ENCODE measurements at regions not wholly inside any gene's neighbourhood (a gene's known extent, or its start where the extent isn't known, plus 50 kb on each side); places are given as distances from the start of the nearest gene placed in this dataset.

DNA sequence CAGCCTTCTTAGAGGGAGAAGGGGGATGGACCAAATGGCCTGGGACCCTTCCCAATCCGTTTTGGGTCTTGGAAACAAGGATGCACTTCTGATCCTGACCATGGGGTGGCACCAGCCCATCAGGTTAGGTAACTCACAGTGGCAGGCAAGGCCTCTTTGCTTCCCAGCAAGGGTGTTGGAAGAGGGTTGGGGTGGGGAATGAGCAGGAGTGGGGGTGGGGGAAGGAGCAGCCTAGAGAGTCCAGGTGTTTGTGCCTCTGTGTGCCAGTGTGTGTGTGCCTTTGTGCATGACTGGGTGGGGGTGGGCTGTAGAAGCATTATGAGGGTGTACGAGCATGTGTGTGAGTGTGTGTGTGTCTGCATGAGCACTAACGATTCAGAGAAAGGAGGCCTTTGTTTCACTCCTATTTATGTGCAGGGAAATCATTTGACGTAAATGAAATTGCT is 213.1 kb downstream of the INSC start:
- no peak for DNase-seq (ENCODE audit: low read depth)
- TF ChIP-seq, protein P1, sequence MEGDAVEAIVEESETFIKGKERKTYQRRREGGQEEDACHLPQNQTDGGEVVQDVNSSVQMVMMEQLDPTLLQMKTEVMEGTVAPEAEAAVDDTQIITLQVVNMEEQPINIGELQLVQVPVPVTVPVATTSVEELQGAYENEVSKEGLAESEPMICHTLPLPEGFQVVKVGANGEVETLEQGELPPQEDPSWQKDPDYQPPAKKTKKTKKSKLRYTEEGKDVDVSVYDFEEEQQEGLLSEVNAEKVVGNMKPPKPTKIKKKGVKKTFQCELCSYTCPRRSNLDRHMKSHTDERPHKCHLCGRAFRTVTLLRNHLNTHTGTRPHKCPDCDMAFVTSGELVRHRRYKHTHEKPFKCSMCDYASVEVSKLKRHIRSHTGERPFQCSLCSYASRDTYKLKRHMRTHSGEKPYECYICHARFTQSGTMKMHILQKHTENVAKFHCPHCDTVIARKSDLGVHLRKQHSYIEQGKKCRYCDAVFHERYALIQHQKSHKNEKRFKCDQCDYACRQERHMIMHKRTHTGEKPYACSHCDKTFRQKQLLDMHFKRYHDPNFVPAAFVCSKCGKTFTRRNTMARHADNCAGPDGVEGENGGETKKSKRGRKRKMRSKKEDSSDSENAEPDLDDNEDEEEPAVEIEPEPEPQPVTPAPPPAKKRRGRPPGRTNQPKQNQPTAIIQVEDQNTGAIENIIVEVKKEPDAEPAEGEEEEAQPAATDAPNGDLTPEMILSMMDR (IDR thresholded peaks at IDR 0.05; ENCODE audit: low read depth, low read length, missing control alignments), result peak; percentile 77
- no peak overlapping the region for H3K4me3 ChIP-seq (ENCODE audit: low read depth, low read length)

DNA sequence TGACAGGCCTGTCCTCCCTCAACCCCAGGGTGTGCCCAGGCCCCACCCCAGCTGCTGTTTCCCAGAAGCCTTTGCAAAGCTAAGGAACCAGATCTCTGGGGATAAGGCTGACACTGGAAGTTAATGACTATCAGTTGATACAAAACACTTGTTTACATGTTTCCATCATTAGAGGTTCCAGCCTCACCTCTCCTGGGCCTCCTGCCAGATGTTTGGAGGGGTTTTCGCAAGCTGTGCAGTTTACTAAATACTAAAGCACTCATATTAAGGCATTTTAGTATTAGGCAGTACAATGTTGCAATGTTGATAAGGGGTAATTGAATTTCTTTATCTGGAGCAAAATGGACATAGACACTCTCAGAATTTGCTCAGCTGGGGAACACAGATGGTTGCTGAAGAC is 218.7 kb downstream of the INSC start:
- TF ChIP-seq, protein P1 (IDR thresholded peaks at IDR 0.05; ENCODE audit: low read depth, low read length, missing control alignments), result no peak
- DNase-seq (ENCODE audit: low read depth), result no peak
- no peak overlapping the region for H3K4me3 ChIP-seq (ENCODE audit: low read depth, low read length)

DNA sequence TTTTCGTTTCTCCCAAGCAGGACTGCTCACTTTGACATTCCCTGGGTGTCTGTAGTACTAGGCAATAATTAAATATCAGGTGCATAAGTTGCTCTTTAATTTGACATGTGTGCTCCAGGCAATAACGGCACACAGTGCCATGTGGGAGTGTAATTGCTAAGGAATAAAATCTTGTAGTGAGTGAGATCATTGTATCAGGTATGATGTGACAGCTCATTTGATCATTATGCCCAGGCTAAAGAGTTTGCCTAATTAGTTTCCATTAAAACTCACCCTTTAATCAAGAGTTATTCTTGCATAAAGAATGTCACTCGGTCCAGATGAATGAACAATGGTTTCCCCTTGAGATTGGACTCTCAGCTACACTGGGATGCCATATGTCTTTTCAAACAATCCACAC is 220.0 kb downstream of the INSC start:
- H3K4me3 ChIP-seq (ENCODE audit: low read depth, low read length), result no peak overlapping the region
- TF ChIP-seq, protein P1 (IDR thresholded peaks at IDR 0.05; ENCODE audit: low read depth, low read length, missing control alignments), result no peak
- no peak for DNase-seq (ENCODE audit: low read depth)

DNA sequence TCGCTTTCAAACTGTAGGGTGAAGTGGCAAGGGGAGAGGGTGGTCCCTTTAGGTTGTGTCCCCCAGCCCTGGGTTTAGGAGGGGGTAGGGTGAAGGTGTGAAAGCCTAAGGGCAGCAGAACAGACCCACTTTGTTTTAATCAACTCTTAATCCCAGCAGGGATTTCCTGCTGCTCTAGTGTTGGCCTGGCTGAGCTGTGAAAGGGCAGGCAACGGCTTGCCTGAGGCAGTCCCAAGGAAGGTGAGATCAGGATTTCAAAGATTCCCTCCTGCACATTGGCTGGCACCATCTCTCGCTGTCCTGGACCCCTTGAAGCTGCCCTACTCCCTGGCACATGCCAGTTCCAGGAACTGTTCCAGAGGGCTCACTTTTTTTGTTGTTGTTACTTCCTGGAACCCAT is 221.3 kb downstream of the INSC start:
- no peak for DNase-seq (ENCODE audit: low read depth)
- no peak overlapping the region for H3K4me3 ChIP-seq (ENCODE audit: low read depth, low read length)
- TF ChIP-seq, protein P1 (IDR thresholded peaks at IDR 0.05; ENCODE audit: low read depth, low read length, missing control alignments), result no peak

DNA sequence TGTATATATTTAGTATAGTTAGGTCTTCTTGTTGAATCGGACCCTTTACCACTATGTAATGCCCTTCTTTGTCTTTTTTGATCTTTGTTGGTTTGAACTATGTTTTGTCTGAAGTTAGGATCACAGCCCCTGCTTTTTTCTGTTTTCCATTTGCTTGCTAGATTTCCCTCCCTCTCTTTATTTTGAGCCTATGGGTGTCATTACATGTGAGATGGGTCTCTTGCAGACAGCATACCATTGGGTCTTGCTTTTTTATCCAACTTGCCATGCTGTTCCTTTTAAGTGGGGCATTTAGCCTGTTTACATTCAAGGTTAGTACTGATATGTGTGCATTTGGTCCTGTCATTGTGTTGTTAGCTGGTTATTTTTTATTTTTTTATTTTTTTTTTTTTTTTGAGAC is 224.6 kb downstream of the INSC start:
- H3K4me3 ChIP-seq (ENCODE audit: low read depth, low read length), result no peak overlapping the region
- no peak for DNase-seq (ENCODE audit: low read depth)
- TF ChIP-seq, protein P1 (IDR thresholded peaks at IDR 0.05; ENCODE audit: low read depth, low read length, missing control alignments), result no peak

DNA sequence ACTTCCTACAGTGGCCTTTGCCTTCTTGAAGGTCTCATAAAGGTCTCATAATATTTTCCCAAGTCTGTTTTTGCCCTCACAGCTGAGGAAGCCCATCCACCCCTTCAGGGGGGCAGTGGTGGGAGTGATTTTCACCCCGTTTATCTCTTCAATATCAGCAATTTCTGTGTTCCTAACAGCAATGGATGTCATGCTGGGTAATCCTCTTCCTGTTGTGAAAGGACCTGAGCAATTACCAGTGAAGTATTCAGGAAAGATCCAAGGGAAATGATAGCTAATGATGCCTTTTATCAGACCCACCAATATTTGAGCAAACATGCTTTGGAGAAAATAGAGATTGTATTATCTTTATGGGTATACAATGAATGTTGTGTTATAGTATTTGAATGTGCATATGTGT is 226.9 kb downstream of the INSC start:
- TF ChIP-seq, protein P1 (IDR thresholded peaks at IDR 0.05; ENCODE audit: low read depth, low read length, missing control alignments), result no peak
- DNase-seq (ENCODE audit: low read depth), result no peak
- no peak overlapping the region for H3K4me3 ChIP-seq (ENCODE audit: low read depth, low read length)

DNA sequence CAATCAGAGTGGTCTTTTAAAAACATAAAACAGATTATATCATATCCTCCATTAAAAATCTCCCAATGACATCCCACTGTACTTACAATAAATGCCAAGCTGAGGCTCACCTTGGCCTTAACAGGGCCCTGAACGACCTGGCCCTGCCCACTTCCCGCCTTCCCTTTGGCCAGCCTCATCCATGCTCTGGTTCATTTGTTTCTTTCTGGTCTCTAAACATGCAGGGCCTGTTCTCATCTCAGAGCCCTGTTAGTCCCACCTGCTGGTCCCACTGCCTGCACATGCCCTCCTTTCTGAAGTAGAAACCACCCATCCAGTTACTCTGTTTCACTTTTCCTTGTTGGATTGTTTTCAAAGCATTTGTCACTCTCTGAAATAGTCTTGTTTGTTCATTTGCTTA is 227.4 kb downstream of the INSC start:
- DNase-seq (ENCODE audit: low read depth), result no peak
- TF ChIP-seq, protein P1 (IDR thresholded peaks at IDR 0.05; ENCODE audit: low read depth, low read length, missing control alignments), result no peak
- H3K4me3 ChIP-seq (ENCODE audit: low read depth, low read length), result no peak overlapping the region
